ENCODE measurements at regions not wholly inside any gene's neighbourhood (a gene's known extent, or its start where the extent isn't known, plus 50 kb on each side); places are given as distances from the start of the nearest gene placed in this dataset.

DNA sequence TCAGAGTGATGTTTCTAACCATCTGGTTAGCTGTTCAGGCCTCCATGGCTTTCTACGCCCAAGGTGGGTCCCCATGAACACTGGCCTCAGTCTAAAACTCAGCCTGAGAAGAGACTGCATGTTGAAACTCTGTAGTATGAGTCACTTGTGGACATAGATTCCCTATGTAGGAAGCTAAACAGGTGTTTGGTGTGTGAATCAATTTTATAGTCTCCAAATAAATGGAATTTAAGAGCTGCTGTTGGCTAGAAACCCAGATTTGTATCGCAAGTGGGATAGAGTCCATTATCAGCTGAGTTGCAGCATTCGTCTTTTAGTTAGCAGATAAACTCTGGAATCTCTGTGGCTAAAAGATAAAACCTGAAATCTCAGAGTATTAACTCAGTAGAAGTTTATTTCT is 131.4 kb downstream of the KCNS3 start:
- TF ChIP-seq GATA3 (IDR thresholded peaks at IDR 0.05; ENCODE audit: low read depth, low read length) = no peak
- no peak for TF ChIP-seq GATA2 (IDR thresholded peaks at IDR 0.05; ENCODE audit: low read depth, low read length)

All from SH-SY5Y (cell line).